ENCODE measurements at regions not wholly inside any gene's neighbourhood (a gene's known extent, or its start where the extent isn't known, plus 50 kb on each side); places are given as distances from the start of the nearest gene placed in this dataset.

DNA sequence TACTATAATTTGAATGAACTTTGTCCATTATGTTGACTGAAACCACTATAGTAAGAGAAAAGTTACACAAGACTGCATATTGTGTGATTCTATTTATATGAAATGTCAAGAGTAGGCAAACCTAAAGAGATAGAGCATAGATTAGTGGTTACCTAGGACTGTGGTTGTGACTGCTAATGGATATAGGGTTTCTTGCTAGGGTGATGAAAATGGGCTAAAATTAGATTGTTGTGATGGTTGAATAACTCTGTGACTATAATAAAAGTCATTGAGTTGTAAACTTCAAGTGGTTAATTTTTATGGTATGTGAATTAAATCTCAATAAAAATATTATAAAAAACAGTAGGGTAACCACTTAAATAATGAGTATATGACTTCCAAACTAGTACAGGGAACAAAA lies 142.9 kb upstream of the AHR start:
- TF ChIP-seq, protein P1, sequence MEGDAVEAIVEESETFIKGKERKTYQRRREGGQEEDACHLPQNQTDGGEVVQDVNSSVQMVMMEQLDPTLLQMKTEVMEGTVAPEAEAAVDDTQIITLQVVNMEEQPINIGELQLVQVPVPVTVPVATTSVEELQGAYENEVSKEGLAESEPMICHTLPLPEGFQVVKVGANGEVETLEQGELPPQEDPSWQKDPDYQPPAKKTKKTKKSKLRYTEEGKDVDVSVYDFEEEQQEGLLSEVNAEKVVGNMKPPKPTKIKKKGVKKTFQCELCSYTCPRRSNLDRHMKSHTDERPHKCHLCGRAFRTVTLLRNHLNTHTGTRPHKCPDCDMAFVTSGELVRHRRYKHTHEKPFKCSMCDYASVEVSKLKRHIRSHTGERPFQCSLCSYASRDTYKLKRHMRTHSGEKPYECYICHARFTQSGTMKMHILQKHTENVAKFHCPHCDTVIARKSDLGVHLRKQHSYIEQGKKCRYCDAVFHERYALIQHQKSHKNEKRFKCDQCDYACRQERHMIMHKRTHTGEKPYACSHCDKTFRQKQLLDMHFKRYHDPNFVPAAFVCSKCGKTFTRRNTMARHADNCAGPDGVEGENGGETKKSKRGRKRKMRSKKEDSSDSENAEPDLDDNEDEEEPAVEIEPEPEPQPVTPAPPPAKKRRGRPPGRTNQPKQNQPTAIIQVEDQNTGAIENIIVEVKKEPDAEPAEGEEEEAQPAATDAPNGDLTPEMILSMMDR (IDR thresholded peaks at IDR 0.05; ENCODE audit: insufficient read depth, low read depth, low read length): no peak
- ChIA-PET POLR2A (no interaction called here), CTCF (no interaction called here)
- H3K36me3 ChIP-seq (ENCODE audit: control insufficient read depth, insufficient read depth, low read length): no peaks in the 10 kb centered on the region
- H3K27me3 ChIP-seq (ENCODE audit: control insufficient read depth, insufficient read depth, low read length): no peaks in the 10 kb centered on the region
- DNase-seq (ENCODE audit: low read depth): no peak
- no peak overlapping the region for H3K4me3 ChIP-seq (ENCODE audit: low read depth, low read length)

DNA sequence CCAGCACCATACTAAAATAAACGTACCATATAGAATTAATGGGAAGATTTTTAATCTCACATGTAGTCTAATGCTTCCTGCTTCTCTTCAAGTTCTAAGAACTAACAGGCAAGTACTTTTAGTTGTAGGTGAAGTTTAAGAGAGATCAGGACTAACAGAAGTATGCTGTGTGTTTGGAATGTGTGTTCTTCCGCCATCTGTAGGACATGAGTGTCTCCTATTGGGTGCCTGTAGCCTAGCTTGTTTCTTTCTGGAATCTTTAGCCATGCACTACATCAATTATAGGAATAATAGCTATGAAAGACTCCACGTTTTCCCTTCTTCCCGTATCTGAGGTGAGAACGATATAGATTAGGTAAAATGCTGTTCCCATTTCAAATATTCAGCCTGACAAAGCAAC lies 140.2 kb upstream of the AHR start:
- Histone ChIP-seq H3K4me3 (ENCODE audit: low read depth, low read length) (no peak overlapping the region), H3K36me3 (ENCODE audit: control insufficient read depth, insufficient read depth, low read length) (no peaks in the 10 kb centered on the region), H3K27me3 (ENCODE audit: control insufficient read depth, insufficient read depth, low read length) (no peaks in the 10 kb centered on the region)
- ChIA-PET CTCF (interaction anchor here (0.6 kb wide), 1 partner anchor 115 kb away, joined by 5 read pairs; no protein-coding TSS in a partner anchor), POLR2A (no interaction called here)
- no peak for DNase-seq (ENCODE audit: low read depth)
- TF ChIP-seq, protein P1 (IDR thresholded peaks at IDR 0.05; ENCODE audit: insufficient read depth, low read depth, low read length): no peak

DNA sequence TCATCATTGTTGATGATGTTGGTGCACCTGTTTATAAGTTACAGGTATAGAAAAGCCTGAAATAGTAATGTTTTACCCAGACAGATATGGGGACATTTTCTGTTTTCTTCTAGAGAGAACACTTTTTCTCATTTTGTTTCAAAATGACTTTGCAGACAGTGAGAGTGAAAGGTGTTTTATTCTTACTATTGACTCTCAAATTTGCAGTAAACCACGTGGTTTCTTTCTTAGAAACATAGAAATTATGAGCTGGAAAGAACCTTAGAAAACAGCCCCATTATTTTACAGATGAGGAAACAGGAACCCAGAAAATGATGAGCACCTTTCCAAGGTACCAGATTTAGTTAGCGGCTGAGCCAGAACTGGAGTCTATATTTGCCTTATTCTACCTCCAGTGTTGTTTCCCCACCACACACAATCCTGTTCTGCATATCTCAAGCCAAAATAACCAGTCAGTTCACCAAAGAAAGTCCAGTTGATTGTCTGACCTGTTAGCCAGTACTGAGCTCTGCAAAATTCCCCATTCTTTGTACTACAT lies 138.9 kb upstream of the AHR start:
- POLR2A ChIA-PET: no interaction called here
- TF ChIP-seq, protein P1 (IDR thresholded peaks at IDR 0.05; ENCODE audit: insufficient read depth, low read depth, low read length): no peak
- no peaks in the 10 kb centered on the region for H3K27me3 ChIP-seq (ENCODE audit: control insufficient read depth, insufficient read depth, low read length)
- no peak overlapping the region for H3K4me3 ChIP-seq (ENCODE audit: low read depth, low read length)
- CTCF ChIA-PET: interaction anchor here (0.7 kb wide), 1 partner anchor 12 kb away, joined by 3 read pairs; no protein-coding TSS in a partner anchor
- no peak for DNase-seq (ENCODE audit: low read depth)
- H3K36me3 ChIP-seq (ENCODE audit: control insufficient read depth, insufficient read depth, low read length): no peaks in the 10 kb centered on the region

DNA sequence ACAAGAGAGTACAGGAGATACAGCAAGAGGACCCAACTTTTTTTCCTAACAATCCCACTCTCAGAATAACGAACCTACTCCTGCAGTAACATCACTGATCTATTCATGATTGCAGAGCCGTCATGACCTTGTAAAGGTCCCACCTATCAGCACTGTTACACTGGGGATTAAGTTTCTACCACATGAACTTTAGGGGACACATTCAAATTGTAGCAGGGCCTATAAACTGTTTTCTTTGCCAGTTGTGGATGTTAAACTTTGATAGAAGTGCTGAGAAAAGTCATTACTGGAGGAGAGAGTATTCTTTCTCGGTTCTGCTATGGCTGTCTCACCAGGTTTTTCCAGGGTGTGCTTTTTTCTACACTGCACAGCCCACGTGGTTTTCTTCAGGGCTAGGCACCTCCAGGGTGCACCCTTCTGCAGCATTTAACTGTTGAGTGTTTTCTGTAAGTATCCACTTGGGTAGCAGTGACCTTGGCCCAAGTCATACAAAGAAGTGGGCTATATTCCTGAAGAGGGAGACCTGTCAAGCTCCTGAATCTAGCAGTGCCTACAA lies 131.6 kb upstream of the AHR start:
- H3K4me3 ChIP-seq (ENCODE audit: low read depth, low read length): no peak overlapping the region
- CTCF ChIA-PET: no interaction called here
- H3K36me3 ChIP-seq (ENCODE audit: control insufficient read depth, insufficient read depth, low read length): no peaks in the 10 kb centered on the region
- no peak for DNase-seq (ENCODE audit: low read depth)
- H3K27me3 ChIP-seq (ENCODE audit: control insufficient read depth, insufficient read depth, low read length): no peaks in the 10 kb centered on the region
- POLR2A ChIA-PET: no interaction called here
- TF ChIP-seq, protein P1 (IDR thresholded peaks at IDR 0.05; ENCODE audit: insufficient read depth, low read depth, low read length): no peak

DNA sequence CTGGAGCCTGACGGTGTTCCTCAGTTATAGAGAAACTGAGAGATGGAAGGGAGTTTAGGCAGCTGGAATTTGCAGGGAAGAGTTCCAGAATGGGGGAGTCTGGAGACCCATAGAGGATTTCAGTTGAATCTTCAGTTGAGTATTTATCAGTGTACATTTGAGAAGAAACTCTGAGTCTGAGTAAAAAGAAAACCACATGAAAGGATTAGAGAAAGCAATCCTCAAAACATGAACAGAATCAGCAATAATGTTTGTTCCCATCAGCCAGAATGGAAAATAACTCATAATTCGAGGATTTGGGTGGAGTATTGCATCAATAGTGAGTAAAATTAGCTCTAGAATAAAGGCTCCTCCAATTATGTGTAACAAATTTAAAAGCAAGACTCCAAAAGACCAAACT lies 130.0 kb upstream of the AHR start:
- TF ChIP-seq, protein P1 (IDR thresholded peaks at IDR 0.05; ENCODE audit: insufficient read depth, low read depth, low read length): no peak
- Histone ChIP-seq H3K36me3 (ENCODE audit: control insufficient read depth, insufficient read depth, low read length) (no peaks in the 10 kb centered on the region), H3K4me3 (ENCODE audit: low read depth, low read length) (no peak overlapping the region), H3K27me3 (ENCODE audit: control insufficient read depth, insufficient read depth, low read length) (no peaks in the 10 kb centered on the region)
- POLR2A ChIA-PET: no interaction called here
- no peak for DNase-seq (ENCODE audit: low read depth)
- CTCF ChIA-PET: no interaction called here
